ENCODE measurements at regions not wholly inside any gene's neighbourhood (a gene's known extent, or its start where the extent isn't known, plus 50 kb on each side); places are given as distances from the start of the nearest gene placed in this dataset.
"Not testable (repeated sequence)": the region's sequence is repeated elsewhere in the genome, so short reads cannot be mapped to it uniquely, and the experiment has no call there.

DNA sequence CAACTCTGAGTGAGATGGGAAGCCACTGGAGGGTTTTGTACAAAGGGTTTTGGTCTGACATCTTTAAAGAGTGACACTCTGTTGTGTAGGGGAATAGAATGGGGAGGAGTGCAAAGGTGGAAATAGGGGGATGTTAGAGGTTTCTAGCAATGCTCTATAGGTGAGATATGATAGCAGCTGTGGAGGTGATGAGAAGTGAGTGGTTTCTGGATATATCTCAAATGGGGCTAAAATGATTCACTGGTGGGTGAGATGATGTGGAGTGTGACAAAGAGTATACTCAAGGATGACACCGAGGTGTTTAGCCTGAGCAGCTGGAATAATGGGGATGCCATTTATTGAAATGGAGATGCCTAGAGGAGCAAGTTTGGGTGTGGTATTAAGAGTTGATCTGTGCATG is 426.4 kb downstream of the PCNX1 start:
- DNase-seq, result no peak

GRCh38 chr14:71336489-71337192 is 429.4 kb downstream of the PCNX1 start:
- no peak for DNase-seq

DNA sequence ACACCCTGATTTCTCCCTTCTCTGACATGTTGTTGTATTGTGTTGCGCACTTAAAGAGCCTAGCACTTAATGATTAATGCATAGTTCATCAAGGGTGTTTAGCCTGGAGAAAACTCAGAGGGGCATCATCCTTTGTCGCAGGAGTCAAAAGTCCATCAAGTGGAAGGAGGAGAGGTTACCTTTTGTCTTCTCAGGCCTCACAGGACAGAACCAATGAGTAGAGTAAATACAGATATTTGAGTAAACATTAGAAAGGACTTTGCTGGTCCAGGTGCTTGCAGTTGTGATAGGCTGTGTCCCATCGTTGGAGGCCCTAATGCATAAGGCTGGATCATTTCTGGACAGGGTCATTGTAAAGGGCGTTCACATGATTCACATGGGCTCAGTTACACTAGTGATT is 430.9 kb downstream of the PCNX1 start:
- no peak for DNase-seq

DNA sequence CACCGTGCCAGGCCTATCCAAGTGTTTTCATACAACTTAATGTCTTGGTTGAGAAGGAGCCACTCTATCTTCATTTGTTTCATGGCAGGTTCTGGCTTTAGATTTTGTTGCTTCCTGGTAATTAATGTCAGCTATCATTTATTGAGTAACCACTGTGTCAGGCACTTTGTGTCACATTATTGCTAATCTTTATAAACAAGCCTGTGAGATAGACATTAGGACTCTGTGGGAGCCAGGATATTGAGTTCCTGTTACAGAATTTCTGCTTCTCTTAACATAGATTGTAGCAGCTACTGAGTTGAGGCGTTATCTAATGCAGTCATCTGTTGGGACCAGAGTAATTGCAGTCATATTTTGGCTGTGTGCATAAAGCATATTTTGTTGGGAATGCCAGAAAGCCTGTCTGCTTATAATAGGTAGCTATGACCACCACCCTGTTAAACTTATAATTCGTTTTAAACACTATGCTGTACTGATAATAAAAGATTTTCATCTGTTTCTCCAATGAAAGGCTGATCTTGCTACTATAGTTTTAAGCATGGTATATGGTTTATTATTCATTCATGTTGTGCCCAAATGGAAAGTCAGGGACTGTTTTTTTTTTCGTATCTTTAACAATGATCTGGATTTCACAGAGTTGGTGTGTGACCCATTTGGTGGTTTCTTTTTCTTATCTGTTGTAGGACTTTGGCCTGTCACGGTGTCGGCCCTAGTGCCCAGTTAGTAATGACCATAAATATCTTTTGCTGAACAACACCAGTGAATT is 432.6 kb downstream of the PCNX1 start:
- peak; percentile 81 for DNase-seq

DNA sequence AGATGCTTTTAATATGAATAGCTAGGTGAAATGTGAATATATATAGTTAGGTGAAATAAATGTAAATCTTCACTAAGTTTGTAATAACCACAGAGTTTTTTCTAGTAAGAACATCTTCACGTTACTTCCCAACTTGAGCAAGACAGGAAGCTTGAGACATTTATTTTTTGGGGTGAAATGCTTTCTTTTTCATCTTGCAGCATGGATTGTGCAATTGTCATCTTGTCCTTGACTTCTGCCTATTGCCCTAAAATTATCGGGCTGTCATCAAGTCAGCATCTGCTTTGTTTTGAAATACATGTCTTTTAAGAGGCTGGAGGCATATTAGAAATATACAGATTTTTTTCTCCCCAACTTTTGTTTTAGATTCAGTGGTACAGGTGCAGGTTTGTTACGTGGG is 433.9 kb downstream of the PCNX1 start:
- DNase-seq, result no peak

- DNase-seq, result no peak
Observed at GRCh38 chr14:71343724-71344123, 436.5 kb downstream of the PCNX1 start.

- no peak for DNase-seq
Observed at GRCh38 chr14:71344506-71344905, 437.2 kb downstream of the PCNX1 start.

GRCh38 chr14:71346685-71347084 is 439.4 kb downstream of the PCNX1 start:
- DNase-seq, result no peak

- DNase-seq, result no peak
Observed at GRCh38 chr14:71348394-71348793, 441.1 kb downstream of the PCNX1 start.

- DNase-seq, result no peak
Observed at GRCh38 chr14:71348817-71349216, 441.6 kb downstream of the PCNX1 start.

- DNase-seq, result no peak
Observed at GRCh38 chr14:71354142-71354541, 446.9 kb downstream of the PCNX1 start.

GRCh38 chr14:71354801-71355200 is 447.5 kb downstream of the PCNX1 start:
- no peak for DNase-seq

GRCh38 chr14:71355324-71356201 is 448.3 kb downstream of the PCNX1 start:
- DNase-seq, result peak; percentile 89

DNA sequence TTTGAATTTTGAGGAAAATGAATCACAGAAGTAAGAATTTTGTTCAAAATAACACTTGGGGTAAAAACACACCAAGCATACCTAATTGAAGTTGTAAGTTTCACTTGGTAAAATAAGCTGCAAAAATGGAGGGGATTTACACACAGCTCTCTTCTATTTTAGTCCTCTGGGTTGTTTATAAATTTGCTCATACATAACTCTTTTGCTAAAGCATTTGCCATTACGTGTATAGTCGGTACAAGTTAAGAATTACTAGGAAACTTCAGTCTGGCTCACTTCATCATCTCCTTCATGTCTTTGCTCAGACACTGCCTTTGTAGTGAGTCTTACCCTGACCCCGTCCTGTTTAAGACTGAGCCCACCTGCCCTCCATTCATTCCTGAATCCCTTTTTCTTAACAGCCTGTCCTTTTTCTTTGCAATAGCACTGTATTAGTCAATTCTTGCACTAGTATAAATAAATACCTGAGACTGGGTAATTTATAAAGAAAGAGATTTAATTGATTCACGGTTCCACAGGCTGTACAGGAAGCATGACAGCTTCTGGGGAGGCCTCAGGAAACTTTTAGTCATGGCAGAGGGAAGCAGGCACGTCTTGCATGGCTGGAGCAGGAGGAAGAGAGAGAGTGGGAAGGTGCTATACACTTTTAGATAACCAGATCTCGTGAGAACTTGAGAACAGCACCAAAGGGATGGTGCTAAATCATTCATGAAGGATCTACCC is 451.1 kb downstream of the PCNX1 start:
- DNase-seq, result no peak

GRCh38 chr14:71358932-71359421 is 451.7 kb downstream of the PCNX1 start:
- DNase-seq, result not testable (repeated sequence)

- DNase-seq, result no peak
Observed at GRCh38 chr14:71359823-71360222, 452.6 kb downstream of the PCNX1 start.

DNA sequence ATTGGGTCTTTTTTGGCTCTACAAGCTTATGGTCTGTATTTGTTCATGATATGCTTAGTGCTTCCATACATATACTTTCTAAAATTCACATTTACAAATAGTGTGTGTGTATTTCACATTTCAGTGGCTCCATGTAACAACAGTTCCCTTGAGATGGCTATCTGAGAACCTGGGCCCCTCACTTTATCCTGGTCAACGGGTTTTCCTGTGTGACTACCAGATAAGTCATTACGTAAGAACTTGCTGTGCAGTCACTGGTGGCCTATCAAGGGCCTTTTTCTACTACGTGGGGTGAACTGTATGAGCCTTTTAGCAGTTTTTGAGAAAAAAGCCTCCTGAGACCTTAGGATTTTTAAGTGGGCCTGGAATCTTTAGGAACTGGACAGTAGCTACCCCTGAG is 454.1 kb downstream of the PCNX1 start:
- DNase-seq, result peak; percentile 77

GRCh38 chr14:71361874-71362273 is 454.6 kb downstream of the PCNX1 start:
- DNase-seq, result no peak

DNA sequence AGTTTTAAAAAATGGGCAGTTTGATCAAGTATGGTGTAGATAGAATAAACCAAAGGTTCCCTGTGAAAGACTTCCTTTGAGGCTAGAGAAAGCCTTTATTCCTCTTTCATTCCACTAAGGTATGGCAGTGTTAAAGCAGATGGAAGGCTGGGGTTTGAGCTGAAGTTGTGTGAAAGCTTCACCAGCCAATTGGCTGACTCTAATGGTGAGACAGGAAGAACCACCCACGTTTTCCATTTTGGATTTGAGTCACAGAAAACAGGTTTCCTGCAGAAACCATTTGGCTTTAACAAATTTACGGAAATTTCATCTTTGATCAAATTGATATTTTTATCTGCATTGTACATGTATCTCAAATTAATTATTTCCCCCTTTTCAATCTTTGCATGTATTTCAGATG is 455.0 kb downstream of the PCNX1 start:
- DNase-seq, result no peak

DNA sequence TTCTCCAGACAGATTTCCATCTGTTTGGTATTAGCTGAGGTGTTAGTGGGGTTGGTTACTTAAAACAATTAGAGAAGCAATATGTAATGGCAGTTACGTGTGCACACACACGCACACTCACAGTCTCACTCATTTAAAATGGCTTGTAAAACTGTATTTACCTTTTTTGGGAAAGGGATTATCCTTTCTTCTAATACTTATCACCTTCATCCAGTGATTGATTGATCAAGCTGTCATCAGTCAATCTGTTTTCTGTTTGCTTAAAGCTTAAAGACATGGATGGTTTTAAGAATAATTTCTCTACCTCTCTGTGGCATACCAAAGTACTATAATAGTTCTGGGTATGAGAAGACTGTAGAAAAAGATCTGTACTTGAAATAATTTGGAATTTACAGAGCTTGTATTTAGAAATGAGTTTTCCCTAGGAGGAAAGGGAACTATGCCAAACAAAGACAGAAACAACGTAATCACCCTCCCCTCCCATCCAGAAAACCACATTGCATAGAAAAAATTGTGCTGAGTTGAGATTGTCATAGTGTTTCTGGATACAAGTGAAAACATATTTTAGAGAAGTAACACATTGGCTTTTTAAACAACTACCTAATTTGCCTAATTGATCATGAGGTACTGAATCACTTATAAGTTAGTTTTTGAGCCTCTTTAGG is 455.8 kb downstream of the PCNX1 start:
- DNase-seq, result peak; percentile 18

DNA sequence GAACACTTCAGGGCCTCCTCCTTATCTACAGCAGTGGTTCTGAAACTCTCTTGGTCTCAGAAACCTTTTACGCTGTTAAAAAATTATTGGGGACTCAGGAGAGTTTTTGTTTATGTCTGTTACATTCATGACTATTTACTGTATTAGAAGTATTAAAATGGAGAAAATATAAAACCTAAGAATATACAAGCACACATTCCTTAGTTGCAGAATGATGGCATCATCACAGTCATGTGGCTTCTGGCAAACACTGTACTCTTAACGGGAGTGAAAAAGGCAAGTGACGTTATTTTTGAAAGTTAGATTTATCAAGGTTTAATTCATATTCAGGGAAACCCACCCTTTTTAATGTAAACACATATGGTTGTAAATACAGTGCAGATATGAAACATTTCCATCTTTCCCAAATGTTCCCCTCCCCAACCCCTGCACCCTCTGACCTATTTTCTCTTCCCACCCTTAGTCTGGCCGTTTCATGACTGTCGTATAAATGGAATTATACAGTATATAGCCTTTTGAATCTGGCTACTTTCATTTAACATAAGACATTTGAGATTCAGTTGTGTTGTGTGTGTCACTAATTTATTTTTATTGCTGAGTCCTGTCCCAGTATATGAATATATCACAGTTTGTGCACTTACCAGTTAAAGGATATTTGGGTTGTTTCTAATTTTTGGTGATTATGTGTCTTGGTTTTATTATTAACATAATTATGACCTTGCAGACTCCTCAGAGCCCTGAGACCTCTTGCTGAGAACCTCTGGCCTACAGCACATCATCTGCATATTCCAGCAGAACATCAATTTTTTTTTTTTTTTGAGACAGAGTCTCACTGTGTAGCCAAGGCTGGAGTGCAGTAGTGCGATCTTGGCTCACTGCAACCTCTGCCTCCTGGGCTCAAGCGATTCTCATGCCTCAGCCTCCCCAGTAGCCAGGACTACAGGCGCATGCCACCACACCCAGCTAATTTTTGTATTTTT is 457.0 kb downstream of the PCNX1 start:
- DNase-seq, result no peak

Data from hematopoietic multipotent progenitor cell treated with erythropoietin and hydrocortisone succinate and interleukin-3 and kit ligand, for 8 days (in vitro differentiated cells).